ENCODE measurements at regions not wholly inside any gene's neighbourhood (a gene's known extent, or its start where the extent isn't known, plus 50 kb on each side); places are given as distances from the start of the nearest gene placed in this dataset.
A peak's percentile ranks its signal among the peaks of the same experiment; 100 is the strongest.

DNA sequence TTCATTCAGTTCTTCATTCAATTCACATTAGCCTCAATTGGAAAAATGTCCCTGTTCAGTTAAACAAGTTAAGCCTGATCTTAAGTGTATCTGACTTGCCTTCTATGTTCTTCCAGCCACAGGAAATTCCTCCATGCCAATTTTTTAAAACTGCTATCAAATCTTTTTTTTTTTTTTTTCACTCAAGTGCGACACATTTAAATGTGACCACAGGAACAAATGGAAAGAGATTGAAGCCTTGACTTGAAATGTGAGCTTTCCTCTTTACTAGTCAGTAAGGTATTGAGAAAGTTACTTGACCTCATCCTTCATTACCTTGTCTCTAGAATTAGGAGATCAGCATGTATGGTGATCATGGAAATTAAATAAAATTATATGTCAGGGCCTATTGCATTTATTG is 165.1 kb downstream of the SLIT2 start (continued):
- no peak for TF ChIP-seq EP400 (IDR thresholded peaks at IDR 0.05)
- TF ChIP-seq PHF20 (IDR thresholded peaks at IDR 0.05; ENCODE audit: partially characterized antibody) = no peak
- no peak for TF ChIP-seq ZNF707 (CRISPR knock-in tag; conservative IDR thresholded peaks at IDR 0.05)
- TF ChIP-seq MCM7 (IDR thresholded peaks at IDR 0.05) = no peak
- TF ChIP-seq TRIM28 (IDR thresholded peaks at IDR 0.05) = no peak
- TF ChIP-seq HDAC8 (tag; IDR thresholded peaks at IDR 0.05) = no peak

GRCh38 chr4:20418861-20419451 is 167.3 kb downstream of the SLIT2 start:
- H3K9ac ChIP-seq (ENCODE audit: insufficient read depth in 1 of 2, low read depth in 2 of 2, low read length in 2 of 2) = no peak overlapping the region
- ChIA-PET POLR2A (no interaction called here), CTCF (ENCODE audit: low intra/inter-chr PET ratio) (interaction anchor here (1.0 kb wide), 1 partner anchor 125 kb away, joined by 4 read pairs; no protein-coding TSS in a partner anchor)
- H3K27ac ChIP-seq (ENCODE audit: extremely low read depth, low read depth, low read length) = no peak overlapping the region
- FAIRE-seq = peak; percentile 55
- intact Hi-C loops (cut with micrococcal nuclease) = no loop called here
- no peak overlapping the region for H3K4me3 ChIP-seq
- no peaks in the 10 kb centered on the region for H3K9me3 ChIP-seq (replicated peaks; ENCODE audit: control insufficient read depth, insufficient read depth, low read depth, low read length)
- no peaks in the 10 kb centered on the region for H4K20me1 ChIP-seq (replicated peaks; ENCODE audit: control insufficient read depth, insufficient read depth, low read length)
- peak in 2 of 4 experiments; percentile 11 to 47 for DNase-seq (ENCODE audit: extremely low read depth in 1 of 4, low spot score in 3 of 4)
- BruUV-seq (replicated peaks) = no TSS peak
- 2% methylated on average over 4 of the region's 4 CpGs for WGBS (ENCODE audit: insufficient coverage, low coverage, missing lambda C conversion rate)
- H3K9me1 ChIP-seq (ENCODE audit: control insufficient read depth, insufficient read depth, low read length) = no peaks in the 10 kb centered on the region
- no peaks in the 10 kb centered on the region for H3K79me2 ChIP-seq (ENCODE audit: control insufficient read depth, insufficient read depth, low read length)
- no peaks in the 10 kb centered on the region for H3K27me3 ChIP-seq (ENCODE audit: control insufficient read depth in 2 of 2, insufficient read depth in 2 of 2, low read length in 2 of 2)
- no peaks in the 10 kb centered on the region for H3K36me3 ChIP-seq (ENCODE audit: control insufficient read depth, insufficient read depth, low read length)
- no peak overlapping the region for H3K4me2 ChIP-seq (ENCODE audit: insufficient read depth, low read length)
- H2AFZ ChIP-seq (ENCODE audit: low read depth, low read length) = peak overlapping the region; percentile 70
- H3K4me1 ChIP-seq (replicated peaks in 1 of 2; ENCODE audit: control insufficient read depth in 2 of 2, insufficient read depth in 2 of 2, low read length in 2 of 2) = no peaks in the 10 kb centered on the region
- in situ Hi-C loops (cut with MboI) = loop anchor here (25.0 kb wide), 1 partner anchor 1343 kb away; no protein-coding TSS in a partner anchor
- ATAC-seq = peak; percentile 82
- TF ChIP-seq SMC3 (conservative IDR thresholded peaks at IDR 0.05; ENCODE audit: insufficient read depth, low read depth, low read length) (0 out of 2 replicates have a peak, but pooled peaks have one; percentile 26), FOXA1 (IDR thresholded peaks at IDR 0.05; ENCODE audit: borderline replicate concordance) (no peak), SMAD3 (CRISPR knock-in tag; conservative IDR thresholded peaks at IDR 0.05) (no peak), DDX20 (tag; IDR thresholded peaks at IDR 0.05; ENCODE audit: low read depth) (no peak), ELF4 (CRISPR knock-in tag; IDR thresholded peaks at IDR 0.05) (no peak), ZNF512 (tag; IDR thresholded peaks at IDR 0.05) (no peak), FOXM1 (IDR thresholded peaks at IDR 0.05; ENCODE audit: low read depth) (no peak), FOXM1 (CRISPR knock-in tag; IDR thresholded peaks at IDR 0.05; ENCODE audit: low read depth) (no peak)
